ENCODE measurements at regions not wholly inside any gene's neighbourhood (a gene's known extent, or its start where the extent isn't known, plus 50 kb on each side); places are given as distances from the start of the nearest gene placed in this dataset.

- no peak for TF ChIP-seq CTCF (IDR thresholded peaks at IDR 0.05 in 4 of 5, conservative IDR thresholded peaks at IDR 0.05 in 1 of 5)
- TF ChIP-seq POLR2A (IDR thresholded peaks at IDR 0.05), result no peak
Observed at GRCh38 chr11:69947059-69947792, 128.0 kb upstream of the FGF3 start.
